Progenitor cell of endocrine pancreas (in vitro differentiated cells): ENCODE measurements at regions not wholly inside any gene's neighbourhood (a gene's known extent, or its start where the extent isn't known, plus 50 kb on each side); places are given as distances from the start of the nearest gene placed in this dataset.

Experiments used
- DNase-seq: peaks from one replicate; pipeline ENCODE4 v3.0.0; 2021; ENCODE audit warnings: low spot score; ENCODE audit not compliant: unreplicated experiment
- H3K27ac Mint-ChIP-seq: 2 replicates; pipeline ENCODE4 v1.8.0; 2021; ENCODE audit warnings: mild to moderate bottlenecking, moderate library complexity, mixed read lengths
- H3K27me3 Mint-ChIP-seq: 2 replicates; pipeline ENCODE4 v1.8.0; 2021; ENCODE audit warnings: mixed read lengths
- H3K36me3 Mint-ChIP-seq: 2 replicates; pipeline ENCODE4 v1.8.0; 2022; ENCODE audit warnings: mixed read lengths; ENCODE audit not compliant: insufficient read depth
- H3K4me1 Mint-ChIP-seq: 2 replicates; pipeline ENCODE4 v1.8.0; 2021; ENCODE audit warnings: low read depth, mixed read lengths
- H3K4me3 Mint-ChIP-seq: 2 replicates; pipeline ENCODE4 v1.8.0; 2021; ENCODE audit warnings: low read depth, mild to moderate bottlenecking, moderate library complexity, mixed read lengths
- H3K9me3 Mint-ChIP-seq: 2 replicates; pipeline ENCODE4 v1.8.0; 2021; ENCODE audit warnings: low read depth, mixed read lengths
- TF ChIP-seq, protein P1 (sequence below): fragments of 200-600 bp; sonication (generic); IDR thresholded peaks from one replicate; pipeline ENCODE4 v1.5.0; 2021; ENCODE audit warnings: antibody characterized with exemption, mild to moderate bottlenecking; ENCODE audit not compliant: unreplicated experiment

DNA sequence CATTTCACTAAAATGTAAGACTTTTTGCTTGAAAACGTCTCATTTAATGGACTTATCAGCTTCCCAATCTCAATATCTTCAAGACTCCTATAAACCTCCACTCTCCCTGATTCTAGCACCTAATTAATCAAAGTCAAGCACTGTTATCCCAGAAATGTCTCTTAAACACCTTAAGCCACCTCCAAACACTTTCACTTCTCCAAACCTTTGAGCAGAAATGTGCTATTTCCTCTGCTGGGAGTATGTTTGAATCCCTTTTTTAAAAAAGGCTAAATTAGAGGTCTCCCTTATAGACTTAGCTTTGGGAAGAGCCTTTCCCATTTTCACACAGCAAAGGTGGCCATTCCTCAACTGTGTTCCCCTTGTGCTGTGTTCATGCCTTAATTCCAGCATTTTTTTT is 146.2 kb upstream of the SYN3 start:
- no peak for DNase-seq
- Mint-ChIP-seq H3K27me3 (peaks cover 71% of the 10 kb centered on the region), H3K27ac (no peak overlapping the region), H3K4me3 (no peak overlapping the region), H3K4me1 (peaks cover 2% of the 10 kb centered on the region), H3K9me3 (no peaks in the 10 kb centered on the region), H3K36me3 (no peaks in the 10 kb centered on the region)
- TF ChIP-seq, protein P1, sequence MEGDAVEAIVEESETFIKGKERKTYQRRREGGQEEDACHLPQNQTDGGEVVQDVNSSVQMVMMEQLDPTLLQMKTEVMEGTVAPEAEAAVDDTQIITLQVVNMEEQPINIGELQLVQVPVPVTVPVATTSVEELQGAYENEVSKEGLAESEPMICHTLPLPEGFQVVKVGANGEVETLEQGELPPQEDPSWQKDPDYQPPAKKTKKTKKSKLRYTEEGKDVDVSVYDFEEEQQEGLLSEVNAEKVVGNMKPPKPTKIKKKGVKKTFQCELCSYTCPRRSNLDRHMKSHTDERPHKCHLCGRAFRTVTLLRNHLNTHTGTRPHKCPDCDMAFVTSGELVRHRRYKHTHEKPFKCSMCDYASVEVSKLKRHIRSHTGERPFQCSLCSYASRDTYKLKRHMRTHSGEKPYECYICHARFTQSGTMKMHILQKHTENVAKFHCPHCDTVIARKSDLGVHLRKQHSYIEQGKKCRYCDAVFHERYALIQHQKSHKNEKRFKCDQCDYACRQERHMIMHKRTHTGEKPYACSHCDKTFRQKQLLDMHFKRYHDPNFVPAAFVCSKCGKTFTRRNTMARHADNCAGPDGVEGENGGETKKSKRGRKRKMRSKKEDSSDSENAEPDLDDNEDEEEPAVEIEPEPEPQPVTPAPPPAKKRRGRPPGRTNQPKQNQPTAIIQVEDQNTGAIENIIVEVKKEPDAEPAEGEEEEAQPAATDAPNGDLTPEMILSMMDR = no peak

DNA sequence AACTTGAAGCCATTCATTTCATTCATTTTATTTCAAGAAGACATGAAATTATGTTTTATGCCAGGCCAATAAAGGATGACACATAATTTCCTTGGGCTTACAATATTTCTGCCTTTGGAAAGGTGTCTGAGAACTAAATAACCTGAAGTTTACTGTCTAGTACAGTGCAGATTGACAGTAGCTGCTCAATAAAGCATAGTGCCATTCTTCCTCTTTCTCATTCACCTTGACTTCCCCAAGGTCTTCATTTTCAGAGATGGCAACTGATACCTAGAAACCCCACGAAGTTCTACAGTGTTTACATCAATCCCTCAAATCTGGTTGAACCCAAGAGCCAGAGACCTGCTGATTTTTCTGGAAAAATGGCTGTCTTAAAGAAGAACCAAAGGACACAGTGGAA is 144.3 kb upstream of the SYN3 start:
- no peak for DNase-seq
- Mint-ChIP-seq H3K36me3 (no peaks in the 10 kb centered on the region), H3K4me3 (no peak overlapping the region), H3K27me3 (peaks cover 60% of the 10 kb centered on the region), H3K4me1 (peaks cover 2% of the 10 kb centered on the region), H3K27ac (no peak overlapping the region), H3K9me3 (peaks cover 6% of the 10 kb centered on the region)
- TF ChIP-seq, protein P1 = no peak

DNA sequence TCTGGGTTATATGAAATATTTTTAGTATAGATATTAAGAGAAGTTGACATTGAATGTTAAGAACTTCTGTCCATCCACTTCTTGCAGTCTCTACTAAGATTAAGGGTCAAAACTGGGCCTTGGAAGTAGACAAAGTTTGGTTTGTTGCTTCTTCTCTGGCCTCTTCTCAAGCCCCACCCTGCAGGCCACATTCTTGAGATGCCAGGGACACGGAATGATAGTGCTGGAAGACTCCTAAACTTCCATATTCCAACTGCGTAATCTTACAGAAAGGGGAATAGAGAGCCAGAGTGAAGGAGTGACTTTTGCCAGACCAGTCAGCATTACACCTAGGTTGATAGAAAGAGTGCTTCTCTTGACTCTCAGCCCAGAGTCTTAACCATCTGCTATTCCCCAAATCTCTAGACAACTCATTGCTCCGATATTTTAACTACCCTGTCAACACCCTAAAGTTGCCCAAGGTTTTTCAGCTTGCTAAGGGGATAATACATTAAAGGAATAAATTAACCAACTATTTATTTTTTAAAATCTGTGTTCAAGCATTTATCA is 136.4 kb upstream of the SYN3 start:
- H3K9me3 Mint-ChIP-seq = peaks cover 6% of the 10 kb centered on the region
- no peak for DNase-seq
- no peak overlapping the region for H3K27ac Mint-ChIP-seq
- TF ChIP-seq, protein P1 = no peak
- peaks cover 5% of the 10 kb centered on the region for H3K27me3 Mint-ChIP-seq
- no peaks in the 10 kb centered on the region for H3K36me3 Mint-ChIP-seq
- H3K4me3 Mint-ChIP-seq = no peak overlapping the region
- H3K4me1 Mint-ChIP-seq = no peaks in the 10 kb centered on the region

DNA sequence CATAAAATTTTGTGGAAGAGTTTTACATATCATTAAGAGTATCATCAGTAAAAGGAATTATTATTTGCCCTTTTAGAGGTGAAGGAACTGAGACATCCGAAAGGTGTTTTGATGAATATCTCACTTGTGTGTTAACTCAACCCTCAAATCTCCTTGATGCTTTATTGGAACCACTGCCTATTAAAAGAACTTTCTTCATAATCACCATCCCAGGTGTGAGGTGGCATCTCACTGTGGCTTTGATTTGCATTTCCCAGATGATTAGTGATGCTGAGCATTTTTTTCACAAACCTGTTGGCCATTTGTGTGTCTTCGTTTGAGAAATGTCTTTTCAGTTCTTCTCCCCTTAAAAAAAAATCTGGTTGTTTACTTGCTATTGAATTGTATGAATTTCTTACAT is 134.0 kb upstream of the SYN3 start:
- Mint-ChIP-seq H3K4me1 (no peaks in the 10 kb centered on the region), H3K27me3 (peaks cover 7% of the 10 kb centered on the region), H3K4me3 (no peak overlapping the region), H3K36me3 (no peaks in the 10 kb centered on the region), H3K27ac (no peak overlapping the region), H3K9me3 (no peaks in the 10 kb centered on the region)
- TF ChIP-seq, protein P1 = no peak
- DNase-seq = no peak

DNA sequence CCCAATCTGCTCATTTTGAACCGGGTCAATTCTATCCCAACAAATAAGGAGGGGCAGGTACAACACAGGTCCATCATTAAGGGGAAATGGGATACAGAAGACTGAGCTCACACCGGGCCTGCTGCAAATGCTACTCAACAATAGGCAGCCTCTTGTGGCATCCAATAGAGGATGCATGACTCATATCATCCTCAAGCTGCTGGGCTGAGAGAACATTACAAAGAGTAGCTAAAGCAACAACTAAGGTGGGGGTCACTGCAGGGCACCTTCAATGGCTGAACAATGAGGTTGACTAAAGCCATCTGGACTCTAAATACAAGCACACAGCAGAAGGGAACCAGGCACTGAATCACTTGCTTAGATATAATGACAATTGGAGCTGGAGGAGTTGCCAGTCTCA is 130.1 kb upstream of the SYN3 start:
- Mint-ChIP-seq H3K27ac (no peak overlapping the region), H3K4me3 (no peak overlapping the region), H3K9me3 (no peaks in the 10 kb centered on the region), H3K27me3 (peaks cover 7% of the 10 kb centered on the region), H3K36me3 (no peaks in the 10 kb centered on the region), H3K4me1 (no peaks in the 10 kb centered on the region)
- TF ChIP-seq, protein P1 = no peak
- no peak for DNase-seq
